ENCODE measurements at regions not wholly inside any gene's neighbourhood (a gene's known extent, or its start where the extent isn't known, plus 50 kb on each side); places are given as distances from the start of the nearest gene placed in this dataset.

DNA sequence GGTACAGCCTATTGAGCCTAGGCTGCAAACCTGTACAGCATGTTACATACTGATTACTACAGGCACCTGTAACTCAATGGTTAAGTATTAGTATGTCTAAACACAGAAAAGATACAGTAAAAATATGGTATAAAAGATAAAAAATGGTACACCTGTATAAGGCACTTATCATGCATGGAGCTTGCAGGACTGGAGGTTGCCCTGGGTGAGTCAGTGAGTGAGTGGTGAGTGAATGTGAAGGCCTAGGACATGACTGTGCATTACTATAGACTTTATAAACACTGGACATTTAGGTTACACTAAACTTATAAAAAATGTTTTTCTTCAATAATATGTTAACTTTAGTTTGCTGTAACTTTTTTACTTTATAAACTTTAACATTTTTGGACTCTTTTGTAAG, 171.3 kb downstream of the SLC28A3 start:
- no peak overlapping the region for H3K4me3 ChIP-seq (ENCODE audit: low read length)
- peak; percentile 21 for DNase-seq (ENCODE audit: low read depth)
- TF ChIP-seq, protein P1, sequence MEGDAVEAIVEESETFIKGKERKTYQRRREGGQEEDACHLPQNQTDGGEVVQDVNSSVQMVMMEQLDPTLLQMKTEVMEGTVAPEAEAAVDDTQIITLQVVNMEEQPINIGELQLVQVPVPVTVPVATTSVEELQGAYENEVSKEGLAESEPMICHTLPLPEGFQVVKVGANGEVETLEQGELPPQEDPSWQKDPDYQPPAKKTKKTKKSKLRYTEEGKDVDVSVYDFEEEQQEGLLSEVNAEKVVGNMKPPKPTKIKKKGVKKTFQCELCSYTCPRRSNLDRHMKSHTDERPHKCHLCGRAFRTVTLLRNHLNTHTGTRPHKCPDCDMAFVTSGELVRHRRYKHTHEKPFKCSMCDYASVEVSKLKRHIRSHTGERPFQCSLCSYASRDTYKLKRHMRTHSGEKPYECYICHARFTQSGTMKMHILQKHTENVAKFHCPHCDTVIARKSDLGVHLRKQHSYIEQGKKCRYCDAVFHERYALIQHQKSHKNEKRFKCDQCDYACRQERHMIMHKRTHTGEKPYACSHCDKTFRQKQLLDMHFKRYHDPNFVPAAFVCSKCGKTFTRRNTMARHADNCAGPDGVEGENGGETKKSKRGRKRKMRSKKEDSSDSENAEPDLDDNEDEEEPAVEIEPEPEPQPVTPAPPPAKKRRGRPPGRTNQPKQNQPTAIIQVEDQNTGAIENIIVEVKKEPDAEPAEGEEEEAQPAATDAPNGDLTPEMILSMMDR (conservative IDR thresholded peaks at IDR 0.05; ENCODE audit: low read length): no peak

GRCh38 chr9:84170521-84171141, 169.9 kb downstream of the SLC28A3 start:
- H3K4me3 ChIP-seq (ENCODE audit: low read length): no peak overlapping the region
- peak; percentile 99 for DNase-seq (ENCODE audit: low read depth)
- TF ChIP-seq, protein P1 (conservative IDR thresholded peaks at IDR 0.05; ENCODE audit: low read length): peak; percentile 23

GRCh38 chr9:84173961-84174360, 166.6 kb downstream of the SLC28A3 start:
- TF ChIP-seq, protein P1 (conservative IDR thresholded peaks at IDR 0.05; ENCODE audit: low read length): no peak
- peak; percentile 71 for DNase-seq (ENCODE audit: low read depth)
- H3K4me3 ChIP-seq (ENCODE audit: low read length): no peak overlapping the region

GRCh38 chr9:84174486-84174885, 166.1 kb downstream of the SLC28A3 start:
- TF ChIP-seq, protein P1 (conservative IDR thresholded peaks at IDR 0.05; ENCODE audit: low read length): no peak
- DNase-seq (ENCODE audit: low read depth): peak; percentile 73
- H3K4me3 ChIP-seq (ENCODE audit: low read length): no peak overlapping the region

GRCh38 chr9:84177407-84177806, 163.2 kb downstream of the SLC28A3 start:
- TF ChIP-seq, protein P1 (conservative IDR thresholded peaks at IDR 0.05; ENCODE audit: low read length): no peak
- no peak overlapping the region for H3K4me3 ChIP-seq (ENCODE audit: low read length)

GRCh38 chr9:84179531-84179930, 161.0 kb downstream of the SLC28A3 start:
- DNase-seq (ENCODE audit: low read depth): no peak
- TF ChIP-seq, protein P1 (conservative IDR thresholded peaks at IDR 0.05; ENCODE audit: low read length): no peak
- H3K4me3 ChIP-seq (ENCODE audit: low read length): no peak overlapping the region

More at GRCh38 chr9:84177407-84177806, 163.2 kb downstream of the SLC28A3 start:
- DNase-seq (ENCODE audit: low read depth): no peak

- H3K4me3 ChIP-seq (ENCODE audit: low read length): no peak overlapping the region
- DNase-seq (ENCODE audit: low read depth): peak; percentile 71
- TF ChIP-seq, protein P1 (conservative IDR thresholded peaks at IDR 0.05; ENCODE audit: low read length): no peak
Measured at GRCh38 chr9:84187090-84187489, 153.5 kb downstream of the SLC28A3 start.
